ENCODE measurements at regions not wholly inside any gene's neighbourhood (a gene's known extent, or its start where the extent isn't known, plus 50 kb on each side); places are given as distances from the start of the nearest gene placed in this dataset.
"Not testable (repeated sequence)": the region's sequence is repeated elsewhere in the genome, so short reads cannot be mapped to it uniquely, and the experiment has no call there.

DNA sequence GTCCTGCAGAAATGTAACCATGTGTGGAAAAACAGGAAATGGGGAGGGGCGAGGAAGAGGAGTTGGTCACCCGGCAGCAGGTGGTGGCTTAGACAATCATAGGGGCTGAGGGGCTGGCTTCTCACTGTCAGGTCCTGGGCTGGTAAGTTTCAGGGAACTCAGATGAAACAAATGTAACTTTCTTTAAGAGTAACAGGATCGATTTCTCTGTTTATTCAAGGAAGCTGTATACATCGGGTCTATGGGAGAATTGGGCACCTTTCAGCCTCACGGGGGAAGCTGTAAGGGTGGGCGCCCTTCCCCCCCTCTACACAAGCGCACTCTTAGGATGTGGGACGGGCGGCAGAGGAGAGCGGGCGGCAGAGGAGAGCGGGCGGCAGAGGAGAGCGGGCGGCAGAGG lies 104.3 kb upstream of the SIMC1 start:
- H3K4me1 ChIP-seq (replicated peaks; ENCODE audit: insufficient read depth) = no peaks in the 10 kb centered on the region
- no peaks in the 10 kb centered on the region for H3K36me3 ChIP-seq (ENCODE audit: low read depth)
- H3K79me2 ChIP-seq (ENCODE audit: low read depth) = no peaks in the 10 kb centered on the region
- no peak overlapping the region for H3K4me2 ChIP-seq
- CTCF ChIA-PET = no interaction called here
- H3K9me3 ChIP-seq (ENCODE audit: insufficient read depth, low read depth) = no peaks in the 10 kb centered on the region
- H2AFZ ChIP-seq = no peak overlapping the region
- H3F3A ChIP-seq (ENCODE audit: insufficient read depth, low read depth) = no peaks in the 10 kb centered on the region
- H4K20me1 ChIP-seq (ENCODE audit: insufficient read depth) = no peaks in the 10 kb centered on the region
- BruUV-seq (replicated peaks) = no TSS peak
- no peak for DNase-seq
- intact Hi-C loops (cut with micrococcal nuclease; ENCODE audit: unreplicated experiment) = no loop called here
- peaks cover 84% of the 10 kb centered on the region for H3K27me3 ChIP-seq (ENCODE audit: insufficient read depth, low read depth)
- no peak overlapping the region for H3K4me3 ChIP-seq
- TF ChIP-seq, protein P1, sequence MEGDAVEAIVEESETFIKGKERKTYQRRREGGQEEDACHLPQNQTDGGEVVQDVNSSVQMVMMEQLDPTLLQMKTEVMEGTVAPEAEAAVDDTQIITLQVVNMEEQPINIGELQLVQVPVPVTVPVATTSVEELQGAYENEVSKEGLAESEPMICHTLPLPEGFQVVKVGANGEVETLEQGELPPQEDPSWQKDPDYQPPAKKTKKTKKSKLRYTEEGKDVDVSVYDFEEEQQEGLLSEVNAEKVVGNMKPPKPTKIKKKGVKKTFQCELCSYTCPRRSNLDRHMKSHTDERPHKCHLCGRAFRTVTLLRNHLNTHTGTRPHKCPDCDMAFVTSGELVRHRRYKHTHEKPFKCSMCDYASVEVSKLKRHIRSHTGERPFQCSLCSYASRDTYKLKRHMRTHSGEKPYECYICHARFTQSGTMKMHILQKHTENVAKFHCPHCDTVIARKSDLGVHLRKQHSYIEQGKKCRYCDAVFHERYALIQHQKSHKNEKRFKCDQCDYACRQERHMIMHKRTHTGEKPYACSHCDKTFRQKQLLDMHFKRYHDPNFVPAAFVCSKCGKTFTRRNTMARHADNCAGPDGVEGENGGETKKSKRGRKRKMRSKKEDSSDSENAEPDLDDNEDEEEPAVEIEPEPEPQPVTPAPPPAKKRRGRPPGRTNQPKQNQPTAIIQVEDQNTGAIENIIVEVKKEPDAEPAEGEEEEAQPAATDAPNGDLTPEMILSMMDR (conservative IDR thresholded peaks at IDR 0.05) = no peak
- TF ChIP-seq EZH2 (IDR thresholded peaks at IDR 0.05; ENCODE audit: low read depth) = no peak
- no peak overlapping the region for H3K27ac ChIP-seq
- POLR2A ChIA-PET (ENCODE audit: unreplicated experiment) = no interaction called here
- no peaks in the 10 kb centered on the region for H3K9me2 ChIP-seq (ENCODE audit: insufficient read depth)

DNA sequence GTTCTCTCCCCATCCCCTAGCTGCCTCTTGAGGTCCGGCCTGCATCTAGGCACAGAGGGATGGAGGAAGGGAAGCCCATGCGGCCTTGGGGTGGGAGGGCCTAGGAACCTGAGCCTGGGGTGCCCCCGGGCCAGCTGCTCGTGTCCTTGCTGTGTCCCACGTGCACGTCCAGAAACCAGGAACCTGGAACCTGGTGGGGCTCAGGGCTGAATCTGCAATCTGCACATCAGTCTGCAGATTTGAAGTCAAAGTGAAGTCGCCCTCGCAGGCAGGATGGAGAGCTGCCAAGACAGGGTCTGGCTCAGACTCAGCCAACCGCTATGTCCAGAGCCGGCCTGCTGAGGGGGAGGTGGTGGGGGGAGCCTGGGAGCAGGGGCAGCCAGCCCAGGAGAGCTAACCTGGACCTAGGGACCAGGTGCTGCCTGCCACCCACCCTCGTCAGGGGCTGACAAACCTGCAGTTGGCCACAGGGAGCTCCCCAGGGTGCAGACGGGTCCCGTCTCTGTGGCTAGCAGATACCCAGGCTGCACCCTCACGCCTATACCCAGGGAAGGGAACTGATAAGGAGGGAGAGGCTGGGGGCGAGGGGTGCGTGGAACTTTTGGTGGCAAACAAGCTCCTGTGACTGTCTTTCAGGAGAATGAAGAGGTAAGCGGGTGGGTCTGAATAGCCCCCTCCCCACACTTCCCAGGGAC lies 103.5 kb upstream of the SIMC1 start:
- no peak for TF ChIP-seq EZH2 (IDR thresholded peaks at IDR 0.05; ENCODE audit: low read depth)
- TF ChIP-seq, protein P1 (conservative IDR thresholded peaks at IDR 0.05) = no peak
- ChIA-PET CTCF (no interaction called here), POLR2A (ENCODE audit: unreplicated experiment) (no interaction called here)
- H3F3A ChIP-seq (ENCODE audit: insufficient read depth, low read depth) = no peaks in the 10 kb centered on the region
- peaks cover 84% of the 10 kb centered on the region for H3K27me3 ChIP-seq (ENCODE audit: insufficient read depth, low read depth)
- intact Hi-C loops (cut with micrococcal nuclease; ENCODE audit: unreplicated experiment) = no loop called here
- no peak for DNase-seq
- no peaks in the 10 kb centered on the region for H3K79me2 ChIP-seq (ENCODE audit: low read depth)
- H3K4me3 ChIP-seq = no peak overlapping the region
- H3K9me3 ChIP-seq (ENCODE audit: insufficient read depth, low read depth) = no peaks in the 10 kb centered on the region
- H3K4me1 ChIP-seq (replicated peaks; ENCODE audit: insufficient read depth) = no peaks in the 10 kb centered on the region
- no peaks in the 10 kb centered on the region for H4K20me1 ChIP-seq (ENCODE audit: insufficient read depth)
- no peak overlapping the region for H2AFZ ChIP-seq
- H3K27ac ChIP-seq = no peak overlapping the region
- H3K4me2 ChIP-seq = no peak overlapping the region
- no peaks in the 10 kb centered on the region for H3K9me2 ChIP-seq (ENCODE audit: insufficient read depth)
- BruUV-seq (replicated peaks) = no TSS peak
- no peaks in the 10 kb centered on the region for H3K36me3 ChIP-seq (ENCODE audit: low read depth)

DNA sequence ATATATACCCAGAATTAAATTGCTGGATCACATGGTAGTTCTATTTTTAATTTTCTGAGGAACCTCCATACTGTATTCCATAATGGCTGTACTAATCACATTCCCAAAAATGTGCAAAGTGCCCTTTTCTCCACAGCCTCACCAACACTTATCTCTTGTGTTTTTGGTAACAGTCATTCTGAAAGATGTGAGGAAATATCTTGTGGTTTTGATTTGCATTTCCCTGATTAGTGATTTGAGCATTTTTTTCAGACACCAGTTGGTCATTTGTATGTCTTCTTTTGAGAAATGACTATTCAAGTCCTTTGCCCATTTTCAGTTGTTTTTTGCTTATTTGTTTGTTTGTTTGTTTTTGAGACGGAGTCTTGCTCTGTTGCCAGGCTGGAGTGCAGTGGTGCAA lies 98.1 kb upstream of the SIMC1 start:
- BruUV-seq (replicated peaks); H2AFZ ChIP-seq; H3K36me3 ChIP-seq (ENCODE audit: low read depth); H3K79me2 ChIP-seq (ENCODE audit: low read depth); DNase-seq; H3K9me2 ChIP-seq (ENCODE audit: insufficient read depth); H3F3A ChIP-seq (ENCODE audit: insufficient read depth, low read depth); intact Hi-C loops (cut with micrococcal nuclease; ENCODE audit: unreplicated experiment); POLR2A ChIA-PET (ENCODE audit: unreplicated experiment); H3K4me3 ChIP-seq; H3K4me2 ChIP-seq; H3K27ac ChIP-seq; H4K20me1 ChIP-seq (ENCODE audit: insufficient read depth); H3K4me1 ChIP-seq (replicated peaks; ENCODE audit: insufficient read depth); H3K9me3 ChIP-seq (ENCODE audit: insufficient read depth, low read depth); CTCF ChIA-PET: not testable (repeated sequence)
- H3K27me3 ChIP-seq (ENCODE audit: insufficient read depth, low read depth) = peaks cover 93% of the 10 kb centered on the region

DNA sequence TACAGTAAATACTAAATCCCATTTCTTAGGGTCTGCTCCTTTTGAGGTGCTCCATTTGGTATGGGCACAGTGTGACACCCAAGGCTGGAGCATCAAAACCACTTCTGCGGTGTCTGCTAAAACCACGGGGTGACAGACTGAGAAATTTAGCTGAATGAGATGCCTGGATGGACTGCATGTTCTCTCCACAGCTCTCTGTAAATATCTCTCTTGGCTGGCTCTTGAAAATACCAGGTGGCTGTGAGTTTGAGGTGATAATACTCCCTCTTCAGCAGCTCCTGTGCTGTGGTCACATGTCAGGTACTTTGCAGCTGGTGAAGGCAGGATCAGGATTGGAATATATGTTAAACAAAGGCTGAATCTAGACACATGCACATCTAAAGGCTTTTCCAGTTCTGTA lies 93.7 kb upstream of the SIMC1 start:
- BruUV-seq (replicated peaks) = no TSS peak
- no peaks in the 10 kb centered on the region for H4K20me1 ChIP-seq (ENCODE audit: insufficient read depth)
- no peaks in the 10 kb centered on the region for H3K4me1 ChIP-seq (replicated peaks; ENCODE audit: insufficient read depth)
- no peaks in the 10 kb centered on the region for H3K9me3 ChIP-seq (ENCODE audit: insufficient read depth, low read depth)
- ChIA-PET POLR2A (ENCODE audit: unreplicated experiment) (interaction anchor here (0.6 kb wide), 1 partner anchor 961 kb away, joined by 3 read pairs; no protein-coding TSS in a partner anchor), CTCF (no interaction called here)
- intact Hi-C loops (cut with micrococcal nuclease; ENCODE audit: unreplicated experiment) = no loop called here
- H2AFZ ChIP-seq = no peak overlapping the region
- no peak for TF ChIP-seq EZH2 (IDR thresholded peaks at IDR 0.05; ENCODE audit: low read depth)
- TF ChIP-seq, protein P1 (conservative IDR thresholded peaks at IDR 0.05) = no peak
- H3F3A ChIP-seq (ENCODE audit: insufficient read depth, low read depth) = no peaks in the 10 kb centered on the region
- peaks cover 97% of the 10 kb centered on the region for H3K27me3 ChIP-seq (ENCODE audit: insufficient read depth, low read depth)
- no peaks in the 10 kb centered on the region for H3K9me2 ChIP-seq (ENCODE audit: insufficient read depth)
- no peak overlapping the region for H3K4me2 ChIP-seq
- no peak overlapping the region for H3K4me3 ChIP-seq
- no peaks in the 10 kb centered on the region for H3K79me2 ChIP-seq (ENCODE audit: low read depth)
- no peak for DNase-seq
- H3K27ac ChIP-seq = no peak overlapping the region
- no peaks in the 10 kb centered on the region for H3K36me3 ChIP-seq (ENCODE audit: low read depth)

DNA sequence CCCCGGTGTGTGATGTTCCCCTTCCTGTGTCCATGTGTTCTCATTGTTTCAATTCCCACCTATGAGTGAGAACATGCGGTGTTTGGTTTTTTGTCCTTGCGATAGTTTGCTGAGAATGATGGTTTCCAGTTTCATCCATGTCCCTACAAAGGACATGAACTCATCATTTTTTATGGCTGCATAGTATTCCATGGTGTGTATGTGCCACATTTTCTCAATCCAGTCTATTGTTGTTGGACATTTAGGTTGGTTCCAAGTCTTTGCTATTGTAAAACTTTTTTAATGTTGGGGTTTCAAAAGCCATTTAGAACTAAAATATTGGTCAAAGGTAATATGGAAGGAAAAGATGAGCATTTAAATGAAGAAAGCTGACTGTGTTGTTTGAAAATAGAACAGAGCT lies 88.3 kb upstream of the SIMC1 start:
- H3F3A ChIP-seq (ENCODE audit: insufficient read depth, low read depth); H3K4me3 ChIP-seq; H2AFZ ChIP-seq; H4K20me1 ChIP-seq (ENCODE audit: insufficient read depth); BruUV-seq (replicated peaks); H3K9me2 ChIP-seq (ENCODE audit: insufficient read depth); H3K4me2 ChIP-seq; DNase-seq; H3K27ac ChIP-seq; POLR2A ChIA-PET (ENCODE audit: unreplicated experiment); intact Hi-C loops (cut with micrococcal nuclease; ENCODE audit: unreplicated experiment); CTCF ChIA-PET; H3K36me3 ChIP-seq (ENCODE audit: low read depth); H3K4me1 ChIP-seq (replicated peaks; ENCODE audit: insufficient read depth); H3K79me2 ChIP-seq (ENCODE audit: low read depth); H3K9me3 ChIP-seq (ENCODE audit: insufficient read depth, low read depth): not testable (repeated sequence)
- peaks cover 93% of the 10 kb centered on the region for H3K27me3 ChIP-seq (ENCODE audit: insufficient read depth, low read depth)

Data from PC-9 (cell line).